H9 (cell line): ENCODE measurements at regions not wholly inside any gene's neighbourhood (a gene's known extent, or its start where the extent isn't known, plus 50 kb on each side); places are given as distances from the start of the nearest gene placed in this dataset.

Experiments
- DNase-seq: peaks from one replicate; pipeline ENCODE4 v3.0.0-alpha.2; 2017
- H2AFZ ChIP-seq: one replicate; pipeline ENCODE4 v1.6.1; 2013; ENCODE audit warnings: mild to moderate bottlenecking, low read length, control low read depth, moderate library complexity
- H2AK5ac ChIP-seq: 2 replicates; pipeline ENCODE4 v1.6.1; 2013; ENCODE audit warnings: low read length, control low read depth, mixed read lengths; ENCODE audit not compliant: insufficient read length
- H2BK120ac ChIP-seq: one replicate; pipeline ENCODE4 v1.6.1; 2013; ENCODE audit warnings: low read depth, mild to moderate bottlenecking, low read length, control low read depth, inconsistent platforms; ENCODE audit not compliant: poor library complexity, severe bottlenecking
- H2BK12ac ChIP-seq: 2 replicates; pipeline ENCODE4 v1.6.1; 2013; ENCODE audit warnings: low read length, control low read depth, mixed read lengths, low read depth; ENCODE audit not compliant: insufficient read length
- H2BK15ac ChIP-seq: 2 replicates; pipeline ENCODE4 v1.6.1; 2013; ENCODE audit warnings: low read depth, low read length, control low read depth
- H2BK20ac ChIP-seq: one replicate; pipeline ENCODE4 v1.6.1; 2013; ENCODE audit warnings: low read depth, mild to moderate bottlenecking, low read length, control low read depth, inconsistent platforms; ENCODE audit not compliant: poor library complexity, severe bottlenecking
- H2BK5ac ChIP-seq: 2 replicates; pipeline ENCODE4 v1.6.1; 2013; ENCODE audit warnings: low read length, control low read depth, mixed read lengths; ENCODE audit not compliant: insufficient read length
- H3K14ac ChIP-seq: 2 replicates; pipeline ENCODE4 v1.6.1; 2013; ENCODE audit warnings: low read length, control low read depth; ENCODE audit not compliant: insufficient read depth
- H3K18ac ChIP-seq: 2 replicates; pipeline ENCODE4 v1.6.1; 2013; ENCODE audit warnings: low read depth, mild to moderate bottlenecking, mixed read lengths, low read length, control low read depth; ENCODE audit not compliant: insufficient read length
- H3K23ac ChIP-seq: 2 replicates; pipeline ENCODE4 v1.6.1; 2013; ENCODE audit warnings: low read length, control low read depth, mixed read lengths, low read depth; ENCODE audit not compliant: insufficient read length
- H3K23me2 ChIP-seq: 2 replicates; pipeline ENCODE4 v1.6.1; 2013; ENCODE audit warnings: low read depth, mild to moderate bottlenecking, mixed read lengths, low read length, control low read depth; ENCODE audit not compliant: insufficient read length, poor library complexity, severe bottlenecking
- H3K27ac ChIP-seq: 2 replicates; pipeline ENCODE4 v1.5.1; 2013; ENCODE audit warnings: low read length, control low read depth, mixed read lengths, low read depth; ENCODE audit not compliant: insufficient read length
- H3K27me3 ChIP-seq: 2 replicates; pipeline ENCODE4 v1.6.1; 2013; ENCODE audit warnings: low read length, control low read depth, inconsistent platforms; ENCODE audit not compliant: insufficient read depth
- H3K4ac ChIP-seq: 2 replicates; pipeline ENCODE4 v1.6.1; 2013; ENCODE audit warnings: low read depth, mild to moderate bottlenecking, control low read depth, inconsistent platforms, low read length, moderate library complexity
- H3K4me1 ChIP-seq: 2 replicates; pipeline ENCODE4 v1.6.1; 2013; ENCODE audit warnings: low read length, control low read depth, inconsistent platforms; ENCODE audit not compliant: insufficient read depth
- H3K4me2 ChIP-seq: 2 replicates; pipeline ENCODE4 v1.6.1; 2013; ENCODE audit warnings: low read length, control low read depth, mixed read lengths; ENCODE audit not compliant: insufficient read length, insufficient read depth
- H3K56ac ChIP-seq: 2 replicates; pipeline ENCODE4 v1.6.1; 2013; ENCODE audit warnings: low read depth, mild to moderate bottlenecking, mixed read lengths, low read length, control low read depth; ENCODE audit not compliant: insufficient read length
- H3K79me1 ChIP-seq: 2 replicates; pipeline ENCODE4 v1.6.1; 2013; ENCODE audit warnings: low read depth, mild to moderate bottlenecking, moderate library complexity, low read length, control low read depth, inconsistent platforms; ENCODE audit not compliant: insufficient read depth, poor library complexity, severe bottlenecking
- H3K79me2 ChIP-seq: 2 replicates; pipeline ENCODE4 v1.6.1; 2013; ENCODE audit warnings: low read length, control low read depth, inconsistent platforms; ENCODE audit not compliant: insufficient read depth
- H3K9ac ChIP-seq: 2 replicates; pipeline ENCODE4 v1.6.1; 2013; ENCODE audit warnings: low read length, control low read depth, mixed read lengths; ENCODE audit not compliant: insufficient read length; ENCODE audit errors: extremely low read depth
- H3K9me3 ChIP-seq: one replicate; pipeline ENCODE4 v1.6.1; 2013; ENCODE audit warnings: low read depth, low read length, inconsistent platforms; ENCODE audit not compliant: control insufficient read depth
- H3T11ph ChIP-seq: one replicate; pipeline ENCODE4 v1.6.1; 2013; ENCODE audit warnings: mild to moderate bottlenecking, low read length, control low read depth, inconsistent platforms
- H4K20me1 ChIP-seq: one replicate; pipeline ENCODE4 v1.6.1; 2013; ENCODE audit not compliant: control insufficient read depth, insufficient read length, insufficient read depth
- H4K5ac ChIP-seq: 2 replicates; pipeline ENCODE4 v1.6.1; 2013; ENCODE audit warnings: low read depth, mild to moderate bottlenecking, mixed read lengths, low read length, control low read depth; ENCODE audit not compliant: insufficient read length
- H4K8ac ChIP-seq: replicated peaks from 2 replicates; pipeline ENCODE4 v1.6.1; 2013; ENCODE audit warnings: low read length, control low read depth, mixed read lengths, low read depth; ENCODE audit not compliant: insufficient read length
- H4K91ac ChIP-seq: 2 replicates; pipeline ENCODE4 v1.6.1; 2013; ENCODE audit warnings: low read depth, mild to moderate bottlenecking, moderate library complexity, mixed read lengths, low read length, control low read depth; ENCODE audit not compliant: insufficient read length
- H3K27ac Mint-ChIP-seq, 3 experiments: 2 replicates in 2 of 3; 3 replicates in 1 of 3; pipeline ENCODE4 v1.8.0; 2020 to 2021; ENCODE audit warnings: mixed read lengths in 3 of 3, mild to moderate bottlenecking in 1 of 3, moderate library complexity in 1 of 3
- H3K27me3 Mint-ChIP-seq: 2 replicates; pipeline ENCODE4 v1.8.0; 2021; ENCODE audit warnings: low read depth, mild to moderate bottlenecking, moderate library complexity, mixed read lengths
- H3K36me3 Mint-ChIP-seq, 3 experiments: 2 replicates in 2 of 3; 3 replicates in 1 of 3; pipeline ENCODE4 v1.8.0; 2020 to 2021; ENCODE audit warnings: low read depth in 3 of 3, mixed read lengths in 3 of 3; ENCODE audit not compliant: insufficient read depth in 1 of 3
- H3K4me1 Mint-ChIP-seq, 2 experiments: 2 replicates each; pipeline ENCODE4 v1.8.0; 2020; ENCODE audit warnings: mixed read lengths in 2 of 2
- H3K4me3 Mint-ChIP-seq, 2 experiments: 2 replicates in 1 of 2; 3 replicates in 1 of 2; pipeline ENCODE4 v1.8.0; 2020 to 2021; ENCODE audit warnings: mild to moderate bottlenecking in 2 of 2, mixed read lengths in 2 of 2, moderate library complexity in 1 of 2
- H3K9me3 Mint-ChIP-seq, 2 experiments: 2 replicates in 1 of 2; 3 replicates in 1 of 2; pipeline ENCODE4 v1.8.0; 2020; ENCODE audit warnings: mild to moderate bottlenecking in 2 of 2, mixed read lengths in 2 of 2, moderate library complexity in 1 of 2
- CTCF ChIP-seq: fragments of 200-600 bp; sonication (generic); conservative IDR thresholded peaks from 3 replicates; pipeline ENCODE4 v1.8.0; 2021; ENCODE audit warnings: antibody characterized with exemption, mild to moderate bottlenecking
- WGBS: extraction: QIAGEN DNeasy Blood & Tissue Kit; methylation state at CpG from one replicate; pipeline ENCODE4 v1.1.7; 2013; ENCODE audit warnings: missing lambda C conversion rate, low lambda C conversion rate, mixed read lengths; ENCODE audit not compliant: insufficient read length; ENCODE audit errors: extremely low coverage; 5-methylcytosine and 5-hydroxymethylcytosine counted together

DNA sequence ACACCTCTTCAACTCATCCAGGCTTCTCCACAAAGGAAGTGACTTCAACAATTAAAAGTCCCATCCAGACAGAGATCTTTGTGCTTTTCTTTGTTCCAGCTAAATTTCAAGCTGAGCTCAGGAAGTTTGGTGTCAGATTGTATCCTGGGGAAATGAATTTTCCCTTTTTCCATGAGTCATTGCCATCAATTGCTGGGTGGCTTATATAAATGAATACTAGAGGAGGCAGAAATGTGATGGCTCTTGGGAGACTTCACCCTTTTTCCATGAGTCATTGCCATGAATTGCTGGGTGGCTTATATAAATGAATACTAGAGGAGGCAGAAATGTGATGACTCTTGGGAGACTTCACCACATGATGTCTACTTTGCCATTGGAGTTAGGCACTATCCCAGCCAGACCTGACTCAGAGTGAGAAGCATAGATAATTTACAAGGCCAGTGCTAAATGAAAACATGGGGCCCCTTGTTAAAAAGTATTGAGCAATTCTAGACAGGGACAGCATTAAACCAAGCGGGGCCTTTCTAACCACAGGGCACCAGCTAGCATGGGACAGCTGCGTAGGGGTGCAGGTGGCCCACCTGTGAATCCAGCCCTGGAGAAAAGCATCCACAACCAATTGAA, 339.2 kb upstream of the PODXL start:
- Histone ChIP-seq H2BK5ac (no peak overlapping the region), H2BK12ac (no peak overlapping the region), H4K20me1 (no peaks in the 10 kb centered on the region), H3K9ac (no peak overlapping the region), H3K4ac (no peak overlapping the region), H4K5ac (no peak overlapping the region), H2BK20ac (no peak overlapping the region), H3T11ph (no peak overlapping the region), H4K91ac (no peak overlapping the region), H3K9me3 (no peaks in the 10 kb centered on the region), H3K79me2 (no peaks in the 10 kb centered on the region), H2BK120ac (no peak overlapping the region), H2BK15ac (no peak overlapping the region), H3K27ac (no peak overlapping the region), H3K18ac (no peak overlapping the region), H2AFZ (no peak overlapping the region), H4K8ac (no peak overlapping the region), H2AK5ac (peak overlapping the region; percentile 42), H3K23ac (no peak overlapping the region), H3K56ac (no peak overlapping the region), H3K79me1 (no peaks in the 10 kb centered on the region), H3K4me1 (peaks cover 3% of the 10 kb centered on the region; the same call in 1 of the 2 replicates), H3K23me2 (no peaks in the 10 kb centered on the region), H3K27me3 (no peaks in the 10 kb centered on the region), H3K4me2 (no peak overlapping the region), H3K14ac (no peak overlapping the region)
- WGBS = no CpG with 5 or more reads among the region's 2 CpGs
- Mint-ChIP-seq H3K4me3 (no peak overlapping the region; a peak in 1 of 5 replicates), H3K27ac (peak overlapping the region in 1 of 3 experiments; percentile 72; a peak in 2 of 7 replicates), H3K4me1 (peaks cover 28 to 32% of the 10 kb centered on the region in 2 experiments), H3K36me3 (peaks cover 0 to 2% (median 0%) of the 10 kb centered on the region in 3 experiments; a peak in 2 of 7 replicates), H3K27me3 (peaks cover 52% of the 10 kb centered on the region), H3K9me3 (peaks cover 0 to 2% of the 10 kb centered on the region in 2 experiments; a peak in 1 of 5 replicates)
- DNase-seq = peak; percentile 51
- no peak for TF ChIP-seq CTCF
